MG63 (cell line): ENCODE measurements at regions not wholly inside any gene's neighbourhood (a gene's known extent, or its start where the extent isn't known, plus 50 kb on each side); places are given as distances from the start of the nearest gene placed in this dataset.

ENCODE experiments used
- DNase-seq: peaks from one replicate; pipeline ENCODE4 v3.0.0-alpha.2; 2020
- H3K27me3 ChIP-seq: fragments of 250-450 bp; sonication (Bioruptor Pico); 2 replicates; pipeline ENCODE4 v1.5.1; 2020; ENCODE audit warnings: mild to moderate bottlenecking, moderate library complexity
- H3K36me3 ChIP-seq: fragments of 250-450 bp; sonication (Bioruptor Pico); 2 replicates; pipeline ENCODE4 v1.5.1; 2020; ENCODE audit warnings: mild to moderate bottlenecking, moderate library complexity
- H3K4me3 ChIP-seq: fragments of 250-450 bp; sonication (Bioruptor Pico); 2 replicates; pipeline ENCODE4 v1.5.1; 2020; ENCODE audit warnings: mild to moderate bottlenecking, moderate library complexity
- H3K9me3 ChIP-seq: fragments of 250-450 bp; sonication (Bioruptor Pico); 2 replicates; pipeline ENCODE4 v1.5.1; 2020; ENCODE audit warnings: mild to moderate bottlenecking, moderate library complexity

DNA sequence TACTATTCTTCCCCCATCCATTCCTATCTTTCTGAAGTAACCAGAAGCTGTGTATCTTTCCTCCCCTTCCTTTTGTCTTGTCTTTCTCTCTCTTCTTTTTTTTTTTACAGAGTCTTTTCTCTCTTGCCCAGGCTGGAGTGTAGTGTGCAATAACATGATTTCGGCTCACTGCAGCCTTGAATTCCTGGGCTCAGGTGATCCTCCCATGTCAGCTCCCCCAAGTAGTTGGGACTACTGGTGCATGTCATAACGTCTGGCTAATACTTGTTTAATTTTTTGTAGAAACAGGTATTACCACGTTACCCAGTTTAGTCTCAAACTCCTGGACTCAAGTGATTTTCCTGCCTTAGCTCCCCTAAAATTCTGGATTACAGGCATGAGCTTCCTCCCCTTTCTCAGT lies 86.5 kb downstream of the IGLL5 start:
- H3K9me3 ChIP-seq, result peaks cover 2% of the 10 kb centered on the region
- no peak for DNase-seq
- H3K27me3 ChIP-seq, result no peaks in the 10 kb centered on the region
- no peaks in the 10 kb centered on the region for H3K36me3 ChIP-seq
- no peak overlapping the region for H3K4me3 ChIP-seq

DNA sequence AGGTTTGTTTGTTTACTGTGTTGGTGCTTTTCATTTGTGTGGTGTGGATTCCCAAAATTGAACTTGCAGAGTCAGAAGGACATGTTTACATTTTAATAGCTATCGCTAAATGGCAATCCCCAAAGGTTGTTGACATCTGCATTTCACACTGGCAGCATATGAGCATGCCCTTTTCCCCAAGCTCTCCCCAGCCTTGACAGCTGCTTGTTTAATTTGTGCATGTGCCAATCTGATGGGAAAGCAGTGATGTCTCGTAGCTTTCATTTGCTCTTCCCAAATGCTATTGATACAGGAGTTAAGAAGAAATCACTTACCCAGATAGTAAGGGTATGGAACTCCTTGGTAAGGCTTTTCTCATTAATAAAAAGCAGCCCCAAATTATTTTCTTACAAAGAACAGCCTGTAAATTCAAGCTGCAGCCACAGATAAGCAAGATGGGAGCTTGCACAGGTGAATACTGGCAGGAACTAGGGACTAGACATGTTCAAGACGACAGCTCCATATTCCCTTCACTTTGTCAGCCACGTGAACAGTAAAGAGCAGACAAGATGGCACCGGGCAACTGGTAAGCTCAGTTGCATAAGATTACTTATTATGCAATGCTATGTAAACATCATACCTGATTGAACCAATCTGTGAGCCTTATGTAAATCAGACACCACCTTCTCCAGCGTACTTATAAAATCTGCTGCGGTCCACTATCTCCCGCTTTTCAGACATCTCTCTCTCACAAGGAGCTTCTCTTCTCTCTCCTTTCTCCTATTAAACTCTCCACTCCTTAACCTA lies 87.4 kb downstream of the IGLL5 start:
- H3K9me3 ChIP-seq, result peaks cover 11% of the 10 kb centered on the region
- H3K27me3 ChIP-seq, result no peaks in the 10 kb centered on the region

DNA sequence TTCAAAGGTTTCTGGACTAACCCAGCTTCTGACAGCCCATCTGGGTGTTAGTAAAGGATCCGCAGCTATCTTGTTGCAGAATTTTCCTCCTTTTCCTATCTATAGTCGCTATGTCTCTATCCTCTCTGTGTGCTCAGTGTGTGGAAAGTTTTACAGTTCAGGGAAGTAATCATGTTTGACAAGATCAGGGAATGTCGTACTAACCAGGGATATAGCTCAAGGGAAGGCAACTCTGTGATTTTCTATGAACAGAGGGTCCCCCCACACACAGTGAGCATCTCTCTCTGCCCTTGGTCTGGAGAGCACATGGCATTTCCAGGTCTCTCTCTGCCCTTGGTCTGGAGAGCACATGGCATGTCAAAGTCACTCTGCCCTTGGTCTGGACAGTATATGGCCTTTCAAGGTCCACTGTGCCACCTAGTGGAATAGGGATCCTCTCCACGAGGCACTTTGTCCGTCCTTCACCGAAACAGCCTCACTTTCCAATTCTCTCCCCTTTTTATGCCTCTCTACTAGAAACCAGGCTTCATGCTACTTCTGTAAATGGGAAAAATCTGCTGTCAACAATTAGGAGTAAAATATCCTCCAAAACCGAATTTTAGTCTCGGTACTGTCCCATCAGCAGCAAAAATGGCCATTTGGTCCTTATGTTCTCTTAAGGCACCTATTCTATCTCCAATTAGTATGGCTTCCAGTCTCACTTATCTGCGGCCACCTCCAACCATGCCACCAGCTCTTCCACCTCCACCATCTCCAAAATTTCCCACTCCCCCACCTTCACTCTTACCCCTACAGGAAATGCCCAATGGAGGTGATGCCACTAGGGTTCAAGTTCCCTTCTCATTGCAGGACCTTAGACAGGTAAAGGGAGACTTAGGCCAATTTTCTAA lies 88.7 kb downstream of the IGLL5 start:
- no peak overlapping the region for H3K4me3 ChIP-seq
- H3K36me3 ChIP-seq, result no peaks in the 10 kb centered on the region

More for the DNA sequence above, 87.4 kb downstream of the IGLL5 start:
- H3K36me3 ChIP-seq, result no peaks in the 10 kb centered on the region
- DNase-seq, result no peak
- H3K4me3 ChIP-seq, result no peak overlapping the region

DNA sequence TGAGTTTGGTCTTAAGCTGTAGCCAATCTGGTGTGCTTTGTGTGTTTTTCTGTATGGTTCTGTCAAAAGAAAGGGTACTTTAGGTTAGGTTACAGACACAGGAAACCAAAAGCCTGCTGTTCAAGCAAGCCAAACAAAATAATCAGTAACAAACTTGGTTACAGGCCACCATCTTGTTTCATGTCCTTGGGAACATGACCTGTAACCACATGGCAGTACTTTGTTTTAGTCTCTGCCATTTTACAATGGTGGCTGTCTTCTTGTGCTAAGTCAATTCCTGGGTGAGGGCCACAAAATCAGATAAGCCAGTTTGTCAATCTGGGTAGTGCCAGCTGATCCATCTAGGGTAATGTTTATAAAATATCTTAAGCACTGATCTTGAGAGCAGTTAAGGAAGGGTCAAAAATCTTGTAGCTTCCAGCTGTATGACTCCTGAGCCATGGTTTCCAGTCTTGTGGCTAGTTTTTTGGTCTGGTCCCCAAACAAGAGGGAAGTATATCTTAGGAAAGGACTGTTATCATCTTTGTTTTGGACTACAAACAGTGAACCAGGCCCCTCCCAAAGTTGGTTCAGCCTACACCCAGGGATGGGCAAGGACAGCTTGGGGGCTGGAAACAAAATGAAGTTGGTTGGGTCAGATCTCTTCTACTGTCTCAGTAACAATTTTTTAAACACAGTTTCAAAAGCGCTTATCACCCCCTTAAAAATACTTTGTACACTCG lies 90.0 kb downstream of the IGLL5 start:
- H3K27me3 ChIP-seq, result no peaks in the 10 kb centered on the region
- H3K4me3 ChIP-seq, result no peak overlapping the region
- no peak for DNase-seq
- peaks cover 19% of the 10 kb centered on the region for H3K9me3 ChIP-seq
- H3K36me3 ChIP-seq, result no peaks in the 10 kb centered on the region

More for the DNA sequence above, 88.7 kb downstream of the IGLL5 start:
- peaks cover 19% of the 10 kb centered on the region for H3K9me3 ChIP-seq
- no peaks in the 10 kb centered on the region for H3K27me3 ChIP-seq
- DNase-seq, result no peak

DNA sequence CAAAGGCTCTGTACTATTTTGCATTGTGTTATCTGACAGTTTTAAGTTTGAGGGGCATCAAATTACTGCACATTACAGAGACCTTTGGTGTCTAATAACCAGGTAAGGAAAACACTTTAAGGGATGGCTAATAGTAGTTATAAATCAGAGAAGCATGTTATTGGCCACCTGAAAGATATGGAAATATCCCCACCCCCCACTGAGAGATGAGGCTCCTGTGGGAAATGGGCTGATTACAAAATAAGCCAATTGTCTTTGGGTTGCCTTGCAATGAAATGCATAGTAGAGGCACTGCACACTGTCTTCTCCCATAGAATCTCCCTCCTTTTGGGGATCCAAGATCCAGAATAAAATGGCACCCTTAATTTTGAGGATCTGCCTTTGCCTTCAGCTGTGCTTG lies 91.0 kb downstream of the IGLL5 start:
- Histone ChIP-seq H3K27me3 (no peaks in the 10 kb centered on the region), H3K9me3 (peaks cover 19% of the 10 kb centered on the region), H3K36me3 (no peaks in the 10 kb centered on the region), H3K4me3 (no peak overlapping the region)
- DNase-seq, result no peak

DNA sequence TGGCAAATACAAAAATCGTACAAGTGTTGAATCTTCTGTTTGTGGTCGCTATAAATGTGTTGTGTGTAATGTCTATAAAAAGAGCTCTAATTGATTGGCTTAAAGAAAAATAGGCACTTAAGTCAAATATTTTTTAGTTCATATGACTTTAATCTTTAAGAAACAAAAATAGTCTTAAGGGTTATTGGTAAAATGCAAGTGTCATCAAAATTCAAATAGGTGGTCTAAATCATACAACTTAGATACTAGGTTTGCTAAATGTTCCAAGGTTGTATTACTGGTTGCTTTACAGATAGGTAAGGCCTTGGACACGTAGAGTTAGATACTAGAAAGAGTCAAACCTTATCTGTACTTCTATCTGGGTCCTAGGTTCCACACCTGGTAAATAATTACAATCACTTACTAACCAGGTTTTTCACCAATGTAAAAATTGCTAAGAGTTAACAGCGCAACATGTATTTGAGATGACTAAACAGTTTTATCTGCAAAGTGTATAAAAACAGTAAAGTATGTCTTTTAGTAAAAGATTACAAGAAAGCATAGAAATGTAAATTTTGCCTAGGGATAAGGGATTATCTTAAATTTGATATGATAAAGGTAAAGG lies 91.1 kb upstream of the GNAZ start:
- Histone ChIP-seq H3K36me3 (no peaks in the 10 kb centered on the region), H3K4me3 (no peak overlapping the region), H3K9me3 (peaks cover 19% of the 10 kb centered on the region), H3K27me3 (no peaks in the 10 kb centered on the region)
- DNase-seq, result no peak

DNA sequence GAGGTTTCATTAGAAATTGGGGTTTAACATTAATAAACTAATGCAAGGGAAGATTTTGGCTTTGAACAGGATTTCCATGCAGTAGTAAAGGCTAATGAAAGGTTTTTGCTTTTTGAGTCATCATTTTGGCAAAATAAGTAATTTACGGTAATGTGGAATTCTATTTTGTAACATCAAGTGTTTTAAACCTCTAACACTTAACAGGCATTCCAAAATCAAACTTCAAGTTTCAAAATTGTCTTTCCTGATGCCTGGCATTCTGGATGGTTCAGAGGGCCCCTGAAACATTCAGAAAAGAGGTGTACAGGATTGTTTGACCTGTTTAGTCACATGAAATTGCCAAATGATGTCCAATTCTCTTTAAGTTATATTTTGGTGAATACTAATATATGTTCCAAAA lies 90.4 kb upstream of the GNAZ start:
- no peak overlapping the region for H3K4me3 ChIP-seq
- H3K36me3 ChIP-seq, result no peaks in the 10 kb centered on the region
- peaks cover 19% of the 10 kb centered on the region for H3K9me3 ChIP-seq
- DNase-seq, result no peak
- no peaks in the 10 kb centered on the region for H3K27me3 ChIP-seq

DNA sequence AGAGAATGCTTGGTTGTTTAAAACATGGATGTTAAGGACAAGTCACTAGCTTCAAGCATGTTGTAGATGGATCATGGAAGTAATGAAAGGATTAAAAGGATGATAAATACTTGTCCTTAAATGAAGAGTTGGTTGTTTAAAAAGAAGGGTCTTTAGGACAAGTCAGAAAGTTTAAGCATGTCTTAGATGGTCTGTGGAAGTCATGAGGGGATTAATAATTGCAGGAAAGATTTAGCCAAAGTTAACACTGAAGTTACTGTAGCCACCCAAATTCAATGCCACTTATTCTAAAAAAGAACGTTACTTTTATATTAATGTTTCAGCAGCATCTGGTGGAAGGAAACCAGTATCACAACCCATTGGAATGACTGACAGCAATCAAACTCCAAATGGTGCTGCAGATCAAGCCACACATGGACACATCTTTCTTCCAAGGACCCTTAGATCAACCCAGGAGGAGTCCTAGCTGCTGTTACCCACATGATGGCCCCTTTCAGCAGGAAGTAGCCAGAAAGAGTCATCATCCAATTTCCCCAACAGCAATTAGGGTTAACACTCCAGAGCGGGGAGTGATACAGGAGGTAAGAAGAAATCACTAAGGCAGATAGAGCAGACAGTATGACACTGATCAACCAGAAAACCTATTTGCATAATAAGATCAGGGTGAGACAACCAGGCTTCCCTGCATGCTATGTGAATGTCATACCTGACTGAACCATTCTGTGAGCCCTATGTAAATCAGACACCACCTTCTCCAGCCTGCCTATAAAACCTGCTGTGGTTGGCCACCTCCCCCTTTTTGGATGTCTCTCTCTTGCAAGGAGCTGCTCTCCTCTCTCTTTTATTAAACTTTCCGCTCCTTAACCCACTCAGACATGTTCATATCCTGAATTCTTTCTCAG lies 88.4 kb upstream of the GNAZ start:
- peaks cover 19% of the 10 kb centered on the region for H3K9me3 ChIP-seq
- no peaks in the 10 kb centered on the region for H3K36me3 ChIP-seq
- no peak for DNase-seq
- no peaks in the 10 kb centered on the region for H3K27me3 ChIP-seq
- no peak overlapping the region for H3K4me3 ChIP-seq

DNA sequence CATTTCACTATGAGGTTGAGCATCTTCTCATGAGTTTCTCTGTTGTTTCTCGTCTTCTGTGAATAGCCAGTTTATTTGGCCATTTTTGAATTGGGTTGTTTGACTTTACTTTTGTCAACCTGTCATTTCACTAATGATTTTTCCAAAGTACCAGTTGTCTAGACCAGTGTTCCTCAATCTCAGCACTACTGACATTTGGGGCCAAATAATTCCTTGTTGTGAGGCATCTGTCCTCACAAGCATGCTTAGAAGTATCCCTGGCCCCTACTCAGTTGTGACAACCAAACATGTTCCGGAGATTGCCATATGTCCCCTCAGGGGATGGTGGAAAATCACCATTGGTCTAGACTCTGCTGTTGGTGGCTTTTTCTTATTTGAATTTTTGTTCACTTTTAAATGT lies 87.7 kb upstream of the GNAZ start:
- Histone ChIP-seq H3K4me3 (no peak overlapping the region), H3K9me3 (peaks cover 19% of the 10 kb centered on the region), H3K27me3 (no peaks in the 10 kb centered on the region), H3K36me3 (no peaks in the 10 kb centered on the region)
- no peak for DNase-seq

DNA sequence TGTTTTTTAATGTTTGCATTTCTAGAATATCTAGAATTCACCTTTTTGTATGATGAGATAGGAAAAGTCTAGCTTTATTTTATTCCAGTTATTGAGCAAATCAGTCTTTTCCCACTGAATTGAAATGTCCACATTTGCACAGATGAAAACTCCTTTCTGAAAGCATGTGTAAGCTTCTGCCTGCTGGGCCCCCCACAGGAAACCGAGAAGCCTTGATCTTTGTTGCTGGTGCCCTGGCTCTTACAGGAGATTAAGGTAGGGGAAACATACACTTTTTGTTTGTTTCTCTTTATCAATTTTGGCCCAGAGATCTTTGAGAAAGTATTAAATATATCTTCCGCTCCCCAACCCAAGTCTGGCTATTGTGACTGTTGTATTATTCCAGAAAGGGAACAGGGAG lies 87.2 kb upstream of the GNAZ start:
- DNase-seq, result no peak
- Histone ChIP-seq H3K36me3 (no peaks in the 10 kb centered on the region), H3K9me3 (peaks cover 19% of the 10 kb centered on the region)

DNA sequence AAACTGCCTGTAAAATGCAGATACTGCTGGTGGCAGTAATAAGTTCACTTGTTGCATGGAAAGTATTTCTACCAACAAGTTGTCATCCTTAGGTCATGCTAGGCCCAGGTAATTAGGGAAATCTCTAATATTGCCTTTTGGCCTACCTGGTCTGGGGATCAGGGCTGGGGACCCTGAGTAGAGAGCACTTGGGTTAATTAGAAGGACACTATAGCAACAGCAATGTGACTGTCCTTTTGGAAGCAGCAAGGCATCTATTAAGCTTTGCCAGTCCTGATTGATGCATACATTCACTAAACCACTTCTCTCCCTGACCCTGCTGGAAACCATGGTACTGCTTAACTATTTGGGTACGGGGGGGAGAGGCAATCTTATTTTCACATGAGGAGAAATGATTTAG lies 86.5 kb upstream of the GNAZ start:
- Histone ChIP-seq H3K9me3 (peaks cover 19% of the 10 kb centered on the region), H3K36me3 (no peaks in the 10 kb centered on the region), H3K4me3 (no peak overlapping the region), H3K27me3 (no peaks in the 10 kb centered on the region)
- DNase-seq, result no peak

More for the DNA sequence above, 87.2 kb upstream of the GNAZ start:
- Histone ChIP-seq H3K4me3 (no peak overlapping the region), H3K27me3 (no peaks in the 10 kb centered on the region)

DNA sequence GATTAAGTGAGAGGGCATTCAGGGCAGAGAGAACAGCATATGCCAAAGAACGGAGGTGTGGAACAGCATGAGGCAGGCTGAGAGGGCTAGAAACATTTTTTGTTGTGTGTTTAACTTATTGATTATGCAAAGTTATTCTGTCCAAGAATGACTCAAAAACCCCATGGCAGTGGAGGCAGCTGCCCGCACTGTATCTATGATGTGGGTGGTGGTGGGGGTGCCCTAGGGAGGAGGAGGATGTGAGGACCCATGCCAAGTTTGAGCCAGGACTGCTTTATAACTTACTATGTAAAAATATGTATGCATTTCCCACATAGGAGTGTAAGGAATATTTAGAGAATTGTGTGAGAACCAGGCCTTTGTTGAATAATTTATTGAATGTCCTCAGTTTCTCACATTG lies 85.4 kb upstream of the GNAZ start:
- H3K36me3 ChIP-seq, result no peaks in the 10 kb centered on the region
- DNase-seq, result no peak
- H3K9me3 ChIP-seq, result peaks cover 8% of the 10 kb centered on the region
- H3K4me3 ChIP-seq, result no peak overlapping the region
- no peaks in the 10 kb centered on the region for H3K27me3 ChIP-seq

DNA sequence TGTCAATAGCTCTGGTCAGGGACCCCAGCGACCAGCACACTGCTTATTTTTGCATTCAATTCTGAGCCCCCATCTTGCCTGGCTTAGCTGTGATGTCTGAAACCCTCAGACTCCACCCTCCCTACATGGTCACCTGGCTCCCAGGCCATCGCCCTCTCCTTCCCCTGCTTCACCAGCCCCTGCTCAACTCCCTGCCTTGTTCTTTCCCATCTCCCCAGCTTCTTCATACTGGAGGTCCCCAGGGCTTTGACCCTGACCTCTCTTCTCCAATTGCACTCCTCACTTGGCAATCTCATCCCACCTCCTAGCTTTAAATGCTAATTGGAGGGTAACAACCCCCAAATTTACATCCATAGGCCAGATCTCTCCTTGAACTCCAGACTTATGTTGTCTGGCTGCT lies 84.3 kb upstream of the GNAZ start:
- DNase-seq, result no peak
- H3K36me3 ChIP-seq, result no peaks in the 10 kb centered on the region
- H3K27me3 ChIP-seq, result no peaks in the 10 kb centered on the region
- no peak overlapping the region for H3K4me3 ChIP-seq
- no peaks in the 10 kb centered on the region for H3K9me3 ChIP-seq

DNA sequence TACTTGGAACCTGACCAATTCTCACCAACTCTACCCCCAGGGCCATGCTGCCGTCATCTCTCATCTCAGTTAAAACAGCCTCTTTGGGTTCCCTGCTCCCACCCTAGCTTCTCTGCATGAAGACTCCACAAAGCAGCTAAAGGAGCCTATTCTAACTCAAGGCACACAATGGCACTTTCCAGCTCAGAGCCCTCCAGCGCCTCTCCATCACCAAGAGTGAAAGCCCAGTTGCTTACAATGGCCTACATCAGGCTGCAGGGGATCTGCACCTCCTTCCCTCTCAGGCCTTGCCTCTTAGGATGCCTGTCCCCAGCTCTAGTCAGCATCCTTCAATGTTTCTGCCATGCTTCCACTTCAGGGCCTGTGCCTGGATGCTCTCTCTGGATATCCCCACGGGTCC lies 83.7 kb upstream of the GNAZ start:
- no peak overlapping the region for H3K4me3 ChIP-seq
- H3K36me3 ChIP-seq, result no peaks in the 10 kb centered on the region
- DNase-seq, result no peak
- no peaks in the 10 kb centered on the region for H3K27me3 ChIP-seq
- no peaks in the 10 kb centered on the region for H3K9me3 ChIP-seq

DNA sequence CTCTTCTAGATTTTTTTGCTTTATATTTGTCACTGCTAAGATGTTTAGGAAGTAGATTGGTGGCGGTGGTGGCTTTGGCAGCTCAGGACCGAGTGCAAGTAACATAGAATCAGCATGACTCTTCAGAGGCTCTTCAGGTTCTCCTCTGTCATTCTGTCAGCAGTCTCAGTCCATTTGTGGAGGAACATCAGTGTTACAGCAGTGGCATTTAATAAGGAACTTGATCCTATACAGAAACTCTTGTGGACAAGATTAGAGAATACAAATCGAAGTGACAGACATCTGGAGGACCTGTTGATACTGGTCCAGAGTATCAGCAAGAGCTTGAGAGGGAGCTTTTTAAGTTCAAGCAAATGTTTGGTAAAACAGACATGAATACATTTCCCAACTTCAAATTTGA lies 82.2 kb upstream of the GNAZ start:
- DNase-seq, result no peak
- H3K9me3 ChIP-seq, result no peaks in the 10 kb centered on the region
- H3K36me3 ChIP-seq, result no peaks in the 10 kb centered on the region
- H3K27me3 ChIP-seq, result no peaks in the 10 kb centered on the region
- no peak overlapping the region for H3K4me3 ChIP-seq

DNA sequence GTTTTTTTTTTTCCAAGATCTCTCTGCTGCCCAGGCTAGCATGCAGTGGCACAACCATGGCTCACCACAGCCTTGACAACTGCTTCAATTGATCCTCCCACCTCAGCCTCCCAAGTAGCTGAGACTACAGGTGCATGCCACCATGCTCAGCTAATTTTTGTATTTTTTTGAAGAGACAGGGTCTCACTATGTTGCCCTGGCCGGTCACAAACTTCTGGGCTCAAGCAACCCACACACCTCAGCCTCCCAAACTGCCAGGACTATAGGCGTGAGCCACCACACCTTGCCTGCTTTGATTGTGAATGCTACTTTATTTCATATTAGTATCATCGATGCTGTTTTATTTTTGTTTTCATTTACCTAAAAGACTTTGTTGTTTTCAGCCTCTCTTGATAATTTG lies 81.5 kb upstream of the GNAZ start:
- Histone ChIP-seq H3K4me3 (no peak overlapping the region), H3K9me3 (no peaks in the 10 kb centered on the region), H3K36me3 (no peaks in the 10 kb centered on the region), H3K27me3 (no peaks in the 10 kb centered on the region)
- DNase-seq, result no peak
